ENCODE measurements at regions not wholly inside any gene's neighbourhood (a gene's known extent, or its start where the extent isn't known, plus 50 kb on each side); places are given as distances from the start of the nearest gene placed in this dataset.
"Not testable (repeated sequence)": the region's sequence is repeated elsewhere in the genome, so short reads cannot be mapped to it uniquely, and the experiment has no call there.

GRCh38 chr2:195146761-195147541 lies 510.1 kb upstream of the SLC39A10 start:
- no peak overlapping the region for H3K9ac ChIP-seq (ENCODE audit: low read depth, low read length, poor library complexity, severe bottlenecking)

GRCh38 chr2:195138435-195138834 lies 518.6 kb upstream of the SLC39A10 start:
- no peak overlapping the region for H3K4me3 ChIP-seq (ENCODE audit: low read length, poor library complexity, severe bottlenecking)
- H3K9me2 ChIP-seq (replicated peaks; ENCODE audit: low read depth, low read length): no peaks in the 10 kb centered on the region
- no peak overlapping the region for H3K9ac ChIP-seq (ENCODE audit: low read depth, low read length, poor library complexity, severe bottlenecking)
- no peaks in the 10 kb centered on the region for H3K9me3 ChIP-seq (ENCODE audit: insufficient read depth, low read depth, low read length)
- H3F3A ChIP-seq (ENCODE audit: low read depth): no peaks in the 10 kb centered on the region
- H2AFZ ChIP-seq (ENCODE audit: low read length): no peak overlapping the region
- no peaks in the 10 kb centered on the region for H3K36me3 ChIP-seq (ENCODE audit: insufficient read depth, low read length)
- TF ChIP-seq EZH2phosphoT487 (IDR thresholded peaks at IDR 0.05; ENCODE audit: borderline replicate concordance) (no peak), CTCF (conservative IDR thresholded peaks at IDR 0.05; ENCODE audit: low read length) (no peak)
- H4K20me1 ChIP-seq (ENCODE audit: insufficient read depth, low read length, poor library complexity, severe bottlenecking): no peaks in the 10 kb centered on the region
- H3K4me1 ChIP-seq (ENCODE audit: insufficient read depth, low read length, poor library complexity, severe bottlenecking): peaks cover 3% of the 10 kb centered on the region
- no peak overlapping the region for H3K4me2 ChIP-seq (ENCODE audit: low read depth, low read length, poor library complexity, severe bottlenecking)
- no peaks in the 10 kb centered on the region for H3K79me2 ChIP-seq (ENCODE audit: insufficient read depth, low read length)
- no peaks in the 10 kb centered on the region for H3K27me3 ChIP-seq (ENCODE audit: insufficient read depth, low read length, poor library complexity, severe bottlenecking)

More at GRCh38 chr2:195146761-195147541, 510.1 kb upstream of the SLC39A10 start:
- Histone ChIP-seq H3K79me2 (ENCODE audit: insufficient read depth, low read length) (no peaks in the 10 kb centered on the region), H3K9me3 (ENCODE audit: insufficient read depth, low read depth, low read length) (0 out of 2 replicates have a peak, but pooled peaks cover 6% of the 10 kb centered on the region), H3K4me2 (ENCODE audit: low read depth, low read length, poor library complexity, severe bottlenecking) (no peak overlapping the region), H3F3A (ENCODE audit: low read depth) (no peaks in the 10 kb centered on the region), H3K9me2 (replicated peaks; ENCODE audit: low read depth, low read length) (no peaks in the 10 kb centered on the region), H4K20me1 (ENCODE audit: insufficient read depth, low read length, poor library complexity, severe bottlenecking) (no peaks in the 10 kb centered on the region), H3K4me1 (ENCODE audit: insufficient read depth, low read length, poor library complexity, severe bottlenecking) (no peaks in the 10 kb centered on the region), H3K27me3 (ENCODE audit: insufficient read depth, low read length, poor library complexity, severe bottlenecking) (no peaks in the 10 kb centered on the region), H3K36me3 (ENCODE audit: insufficient read depth, low read length) (no peaks in the 10 kb centered on the region), H3K4me3 (ENCODE audit: low read length, poor library complexity, severe bottlenecking) (no peak overlapping the region), H2AFZ (ENCODE audit: low read length) (no peak overlapping the region)
- TF ChIP-seq EZH2phosphoT487 (IDR thresholded peaks at IDR 0.05; ENCODE audit: borderline replicate concordance) (no peak), CTCF (conservative IDR thresholded peaks at IDR 0.05; ENCODE audit: low read length) (no peak)

- H3K27me3 ChIP-seq (ENCODE audit: insufficient read depth, low read length, poor library complexity, severe bottlenecking); H3K4me3 ChIP-seq (ENCODE audit: low read length, poor library complexity, severe bottlenecking); H3K4me1 ChIP-seq (ENCODE audit: insufficient read depth, low read length, poor library complexity, severe bottlenecking); H3K9me3 ChIP-seq (ENCODE audit: insufficient read depth, low read depth, low read length); H3K4me2 ChIP-seq (ENCODE audit: low read depth, low read length, poor library complexity, severe bottlenecking); H3F3A ChIP-seq (ENCODE audit: low read depth); H2AFZ ChIP-seq (ENCODE audit: low read length); H3K9me2 ChIP-seq (replicated peaks; ENCODE audit: low read depth, low read length); H3K9ac ChIP-seq (ENCODE audit: low read depth, low read length, poor library complexity, severe bottlenecking); H3K79me2 ChIP-seq (ENCODE audit: insufficient read depth, low read length); H3K36me3 ChIP-seq (ENCODE audit: insufficient read depth, low read length); H4K20me1 ChIP-seq (ENCODE audit: insufficient read depth, low read length, poor library complexity, severe bottlenecking): not testable (repeated sequence)
These were observed 531.1 kb upstream of the SLC39A10 start for GRCh38 chr2:195125889-195126288.
